A549 (cell line): ENCODE measurements at regions not wholly inside any gene's neighbourhood (a gene's known extent, or its start where the extent isn't known, plus 50 kb on each side); places are given as distances from the start of the nearest gene placed in this dataset.

ENCODE experiments used
- ATAC-seq, 2 experiments: fragments of 200-7000 bp in 1 of 2; fragments of >200 bp in 1 of 2; cut with Nextera tagmentation in 1 of 2; cut with Tn5 transposase in 1 of 2; 3 replicates each; pipeline versions ENCODE4 v1.8.0 to v1.9.1; 2018 to 2020; ENCODE audit warnings: mild to moderate bottlenecking in 1 of 2, moderate library complexity in 1 of 2
- CTCF ChIA-PET: fragments of 300-600 bp; sonication (Branson Sonifier 250); formaldehyde crosslinking; extraction: SDS; loops from one replicate; lab custom pipeline; 2021; ENCODE audit warnings: antibody characterized with exemption, inconsistent platforms; lab: Yijun Ruan, JAX
- POLR2A ChIA-PET: fragments of 350-600 bp; formaldehyde crosslinking; extraction: SDS; loops from one replicate; lab custom pipeline; 2021; ENCODE audit warnings: antibody characterized with exemption, inconsistent platforms; lab: Yijun Ruan, JAX
- DNase-seq, 2 experiments: peaks; one replicate each; pipeline versions ENCODE4 v3.0.0 to v3.0.0-alpha.2; 2011 to 2016; ENCODE audit warnings: low read depth in 1 of 2, low spot score in 1 of 2
- FAIRE-seq: peaks from 2 replicates; lab custom pipeline; 2011; peaks lifted over from hg19 to GRCh38; lab: Jason Lieb, UNC
- H3K27ac ChIP-seq, 2 experiments: fragments of >200 bp; sonication (Bioruptor Twin); formaldehyde crosslinking; 3 replicates each; pipeline ENCODE4 v1.5.1; 2016 to 2017
- H3K4me1 ChIP-seq: fragments of >200 bp; sonication (Bioruptor Twin); formaldehyde crosslinking; 3 replicates; pipeline ENCODE4 v1.6.1; 2016
- H3K4me2 ChIP-seq: fragments of >200 bp; sonication (Bioruptor Twin); formaldehyde crosslinking; 3 replicates; pipeline ENCODE4 v1.6.1; 2016
- H3K4me3 ChIP-seq: fragments of >200 bp; sonication (Bioruptor Twin); formaldehyde crosslinking; 3 replicates; pipeline ENCODE4 v1.5.1; 2016
- H3K9me3 ChIP-seq: fragments of >200 bp; sonication (Bioruptor Twin); formaldehyde crosslinking; 3 replicates; pipeline ENCODE4 v1.6.1; 2016
- ATOH8 ChIP-seq: fragments of 250-450 bp; sonication (Bioruptor Pico); IDR thresholded peaks from 2 replicates; pipeline ENCODE4 v1.5.0; 2020; ENCODE audit warnings: low read depth, mild to moderate bottlenecking, moderate library complexity
- BCL3 ChIP-seq: fragments of >200 bp; sonication (Bioruptor Twin); formaldehyde crosslinking; IDR thresholded peaks from 3 replicates; pipeline ENCODE4 v1.6.1; 2016
- CHD2 ChIP-seq: fragments of 150-350 bp; IDR thresholded peaks from 2 replicates; pipeline ENCODE4 v1.6.1; 2014; ENCODE audit warnings: low read length; ENCODE audit not compliant: partially characterized antibody
- EHF ChIP-seq: fragments of 250-450 bp; sonication (Bioruptor Pico); IDR thresholded peaks from 2 replicates; pipeline ENCODE4 v1.5.0; 2020; ENCODE audit warnings: mild to moderate bottlenecking
- EHMT2 ChIP-seq: fragments of 200-600 bp; sonication (generic); IDR thresholded peaks from 2 replicates; pipeline ENCODE4 v1.6.1; 2016; ENCODE audit warnings: antibody characterized with exemption, low read depth, mild to moderate bottlenecking, moderate library complexity
- ELK1 ChIP-seq: fragments of 150-350 bp; IDR thresholded peaks from 2 replicates; pipeline ENCODE4 v1.6.1; 2014; ENCODE audit warnings: low read depth, mild to moderate bottlenecking, low read length
- ESRRA ChIP-seq: fragments of 150-350 bp; IDR thresholded peaks from 2 replicates; pipeline ENCODE4 v1.6.1; 2014; ENCODE audit warnings: mild to moderate bottlenecking, low read length, borderline replicate concordance
- FOSL2 ChIP-seq, 2 experiments: fragments of 450-650 bp in 1 of 2; fragments of >200 bp in 1 of 2; sonication (Bioruptor Twin) in 1 of 2; formaldehyde crosslinking; IDR thresholded peaks; 2 replicates each; pipeline versions ENCODE4 v1.5.0 to v1.6.1; 2016 to 2020; ENCODE audit warnings: mild to moderate bottlenecking in 1 of 2, moderate library complexity in 1 of 2
- FOXS1 ChIP-seq: fragments of 250-450 bp; sonication (Bioruptor Pico); IDR thresholded peaks from 2 replicates; pipeline ENCODE4 v1.5.0; 2020; ENCODE audit warnings: mild to moderate bottlenecking, moderate library complexity
- GATA3 ChIP-seq: IDR thresholded peaks from 2 replicates; pipeline ENCODE4 v1.6.1; 2012; ENCODE audit warnings: borderline replicate concordance
- HES2 ChIP-seq: fragments of >200 bp; sonication (Bioruptor Twin); formaldehyde crosslinking; IDR thresholded peaks from 2 replicates; pipeline ENCODE4 v1.6.1; 2016
- HOXA7 ChIP-seq: fragments of 250-450 bp; sonication (Bioruptor Pico); IDR thresholded peaks from 2 replicates; pipeline ENCODE4 v1.5.0; 2020; ENCODE audit warnings: mild to moderate bottlenecking, moderate library complexity
- HOXB13 ChIP-seq: fragments of 250-450 bp; sonication (Bioruptor Pico); IDR thresholded peaks from 2 replicates; pipeline ENCODE4 v1.5.0; 2020; ENCODE audit warnings: low read depth, mild to moderate bottlenecking, moderate library complexity
- JUN ChIP-seq, 2 experiments: fragments of >200 bp; sonication (Bioruptor Twin); formaldehyde crosslinking; IDR thresholded peaks; 2 replicates in 1 of 2; 3 replicates in 1 of 2; pipeline ENCODE4 v1.6.1; 2016 to 2017
- NFE2L2 ChIP-seq: fragments of 150-350 bp; conservative IDR thresholded peaks from 2 replicates; pipeline ENCODE4 v1.6.1; 2014; ENCODE audit warnings: low read length
- NPAS2 ChIP-seq: fragments of 250-450 bp; sonication (Bioruptor Pico); IDR thresholded peaks from 2 replicates; pipeline ENCODE4 v1.8.0; 2022; ENCODE audit warnings: mild to moderate bottlenecking, moderate library complexity, borderline replicate concordance
- NR3C1 ChIP-seq: fragments of >200 bp; sonication (Bioruptor Twin); formaldehyde crosslinking; IDR thresholded peaks from 3 replicates; pipeline ENCODE4 v1.6.1; 2017
- PBX3 ChIP-seq: IDR thresholded peaks from 2 replicates; pipeline ENCODE4 v1.6.1; 2012
- PHF8 ChIP-seq: fragments of 200-600 bp; sonication (generic); IDR thresholded peaks from 2 replicates; pipeline ENCODE4 v1.6.1; 2016; ENCODE audit warnings: low read depth, mild to moderate bottlenecking, antibody characterized with exemption, moderate library complexity, borderline replicate concordance
- RFX5 ChIP-seq: fragments of 450-650 bp; IDR thresholded peaks from 2 replicates; pipeline ENCODE4 v1.7.1; 2014; ENCODE audit warnings: antibody characterized with exemption, mild to moderate bottlenecking, moderate library complexity
- TFCP2L1 ChIP-seq: fragments of 250-450 bp; sonication (Bioruptor Pico); IDR thresholded peaks from 2 replicates; pipeline ENCODE4 v1.5.0; 2021; ENCODE audit warnings: mild to moderate bottlenecking
- ZSCAN20 ChIP-seq: fragments of 250-450 bp; sonication (Bioruptor Pico); IDR thresholded peaks from 2 replicates; pipeline ENCODE4 v1.8.0; 2022; ENCODE audit warnings: mild to moderate bottlenecking, moderate library complexity
- WGBS: methylation state at CpG from one replicate; pipeline ENCODE4 v1.1.6; 2017; ENCODE audit errors: missing lambda C conversion rate; 5-methylcytosine and 5-hydroxymethylcytosine counted together

- DNase-seq (no peak), FAIRE-seq (no peak), ATAC-seq (no peak)
- Histone ChIP-seq H3K4me2 (no peak overlapping the region), H3K4me3 (no peak overlapping the region), H3K27ac (no peak overlapping the region), H3K9me3 (no peaks in the 10 kb centered on the region), H3K4me1 (no peaks in the 10 kb centered on the region)
- 0% methylated on average over 2 of the region's 2 CpGs for WGBS
- POLR2A ChIA-PET: no interaction called here
- CTCF ChIA-PET: no interaction called here
- TF ChIP-seq HOXB13 (CRISPR knock-in tag) (no peak), BCL3 (no peak), RFX5 (no peak), JUN (IDR thresholded peaks at IDR 0.05) (no peak), ESRRA (no peak), NPAS2 (CRISPR knock-in tag) (no peak), ZSCAN20 (CRISPR knock-in tag) (no peak), PHF8 (no peak), HES2 (no peak), NR3C1 (no peak)
Observed at GRCh38 chr6:19159561-19159960, 677.6 kb upstream of the ID4 start.

- TF ChIP-seq FOXS1 (CRISPR knock-in tag) (no peak), ATOH8 (no peak), PBX3 (no peak), ELK1 (no peak), EHMT2 (no peak), GATA3 (no peak), EHF (CRISPR knock-in tag) (no peak), TFCP2L1 (no peak), PHF8 (no peak), FOSL2 (IDR thresholded peaks at IDR 0.05) (no peak), FOSL2 (CRISPR knock-in tag; IDR thresholded peaks at IDR 0.05) (no peak), NR3C1 (no peak), HOXA7 (CRISPR knock-in tag) (no peak), NFE2L2 (no peak), CHD2 (no peak), RFX5 (no peak)
- ATAC-seq (no peak), FAIRE-seq (no peak), DNase-seq (no peak)
- ChIA-PET CTCF (no interaction called here), POLR2A (no interaction called here)
- 3% methylated on average over 2 of the region's 2 CpGs for WGBS
- H3K4me1 ChIP-seq: no peaks in the 10 kb centered on the region
- no peak overlapping the region for H3K4me3 ChIP-seq
- no peak overlapping the region for H3K4me2 ChIP-seq
- H3K9me3 ChIP-seq: no peaks in the 10 kb centered on the region
- H3K27ac ChIP-seq: no peak overlapping the region
Observed at GRCh38 chr6:19160081-19160730, 677.0 kb upstream of the ID4 start.
